A549 (cell line): ENCODE measurements at regions not wholly inside any gene's neighbourhood (a gene's known extent, or its start where the extent isn't known, plus 50 kb on each side); places are given as distances from the start of the nearest gene placed in this dataset.

ENCODE experiments used
- RNF2 ChIP-seq: fragments of 200-600 bp; sonication (generic); IDR thresholded peaks from 2 replicates; pipeline ENCODE4 v1.6.1; 2016; ENCODE audit warnings: low read depth, mild to moderate bottlenecking, antibody characterized with exemption, moderate library complexity, borderline replicate concordance
- TP53 ChIP-seq: fragments of 250-450 bp; sonication (Bioruptor Pico); IDR thresholded peaks from 2 replicates; pipeline ENCODE4 v1.5.0; 2021; ENCODE audit warnings: mild to moderate bottlenecking, moderate library complexity
- ZNF302 ChIP-seq: fragments of 250-450 bp; sonication (Bioruptor Pico); IDR thresholded peaks from 2 replicates; pipeline ENCODE4 v1.9.0; 2021; ENCODE audit warnings: inconsistent platforms, mild to moderate bottlenecking, moderate library complexity
- TF ChIP-seq, protein P1 (sequence below): fragments of 450-650 bp; IDR thresholded peaks from 2 replicates; pipeline ENCODE4 v1.6.1; 2014; ENCODE audit warnings: antibody characterized with exemption
- TF ChIP-seq, protein P2 (sequence below): fragments of >200 bp; sonication (Bioruptor Twin); formaldehyde crosslinking; IDR thresholded peaks from 3 replicates; pipeline ENCODE4 v1.5.1; 2016

DNA sequence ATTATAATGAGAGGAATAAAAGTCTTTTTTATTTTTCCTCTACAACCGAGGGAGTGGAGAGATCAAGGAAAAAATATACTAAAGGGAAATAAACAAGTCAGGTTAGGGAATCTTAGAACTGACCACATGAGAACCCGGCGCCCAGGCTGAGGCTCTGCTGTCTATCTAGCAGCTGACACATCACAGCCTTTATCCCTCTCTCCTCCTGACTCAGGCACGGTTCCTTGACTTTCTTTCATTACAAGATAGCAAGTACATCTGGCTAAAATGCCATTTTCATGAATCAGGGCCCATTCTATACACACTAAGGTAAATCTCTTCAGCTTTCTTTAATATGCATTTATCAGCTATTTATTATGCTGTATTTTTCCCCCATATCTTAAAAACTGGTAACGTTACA, 296.0 kb downstream of the TMX3 start:
- TF ChIP-seq, protein P1, sequence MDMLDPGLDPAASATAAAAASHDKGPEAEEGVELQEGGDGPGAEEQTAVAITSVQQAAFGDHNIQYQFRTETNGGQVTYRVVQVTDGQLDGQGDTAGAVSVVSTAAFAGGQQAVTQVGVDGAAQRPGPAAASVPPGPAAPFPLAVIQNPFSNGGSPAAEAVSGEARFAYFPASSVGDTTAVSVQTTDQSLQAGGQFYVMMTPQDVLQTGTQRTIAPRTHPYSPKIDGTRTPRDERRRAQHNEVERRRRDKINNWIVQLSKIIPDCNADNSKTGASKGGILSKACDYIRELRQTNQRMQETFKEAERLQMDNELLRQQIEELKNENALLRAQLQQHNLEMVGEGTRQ, result no peak
- TF ChIP-seq RNF2, result no peak
- TF ChIP-seq TP53, result no peak
- TF ChIP-seq, protein P2, sequence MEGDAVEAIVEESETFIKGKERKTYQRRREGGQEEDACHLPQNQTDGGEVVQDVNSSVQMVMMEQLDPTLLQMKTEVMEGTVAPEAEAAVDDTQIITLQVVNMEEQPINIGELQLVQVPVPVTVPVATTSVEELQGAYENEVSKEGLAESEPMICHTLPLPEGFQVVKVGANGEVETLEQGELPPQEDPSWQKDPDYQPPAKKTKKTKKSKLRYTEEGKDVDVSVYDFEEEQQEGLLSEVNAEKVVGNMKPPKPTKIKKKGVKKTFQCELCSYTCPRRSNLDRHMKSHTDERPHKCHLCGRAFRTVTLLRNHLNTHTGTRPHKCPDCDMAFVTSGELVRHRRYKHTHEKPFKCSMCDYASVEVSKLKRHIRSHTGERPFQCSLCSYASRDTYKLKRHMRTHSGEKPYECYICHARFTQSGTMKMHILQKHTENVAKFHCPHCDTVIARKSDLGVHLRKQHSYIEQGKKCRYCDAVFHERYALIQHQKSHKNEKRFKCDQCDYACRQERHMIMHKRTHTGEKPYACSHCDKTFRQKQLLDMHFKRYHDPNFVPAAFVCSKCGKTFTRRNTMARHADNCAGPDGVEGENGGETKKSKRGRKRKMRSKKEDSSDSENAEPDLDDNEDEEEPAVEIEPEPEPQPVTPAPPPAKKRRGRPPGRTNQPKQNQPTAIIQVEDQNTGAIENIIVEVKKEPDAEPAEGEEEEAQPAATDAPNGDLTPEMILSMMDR, result no peak
- TF ChIP-seq ZNF302 (CRISPR knock-in tag), result no peak
